Astrocyte of the hippocampus (primary cell): ENCODE measurements at regions not wholly inside any gene's neighbourhood (a gene's known extent, or its start where the extent isn't known, plus 50 kb on each side); places are given as distances from the start of the nearest gene placed in this dataset.
"Not testable (repeated sequence)": the region's sequence is repeated elsewhere in the genome, so short reads cannot be mapped to it uniquely, and the experiment has no call there.

Experiments
- DNase-seq: peaks from one replicate; pipeline ENCODE4 v3.0.0; 2011; ENCODE audit warnings: low read depth, low spot score

GRCh38 chr5:75002271-75002670 lies 50.1 kb downstream of the GCNT4 start:
- DNase-seq, result no peak

GRCh38 chr5:74995926-74996325 lies 56.4 kb downstream of the GCNT4 start:
- no peak for DNase-seq

- no peak for DNase-seq
Observed at GRCh38 chr5:74994826-74995225, 57.5 kb downstream of the GCNT4 start.

- no peak for DNase-seq
Observed at GRCh38 chr5:74993743-74994142, 58.6 kb downstream of the GCNT4 start.

- DNase-seq, result no peak
Observed at GRCh38 chr5:74992791-74993190, 59.6 kb downstream of the GCNT4 start.

- DNase-seq, result no peak
Observed at GRCh38 chr5:74991522-74991921, 60.8 kb downstream of the GCNT4 start.

GRCh38 chr5:74990194-74990593 lies 62.2 kb downstream of the GCNT4 start:
- no peak for DNase-seq

GRCh38 chr5:74988273-74988983 lies 63.9 kb downstream of the GCNT4 start:
- no peak for DNase-seq

GRCh38 chr5:74978345-74978744 lies 74.0 kb downstream of the GCNT4 start:
- no peak for DNase-seq

GRCh38 chr5:74977471-74977870 lies 74.9 kb downstream of the GCNT4 start:
- no peak for DNase-seq

- no peak for DNase-seq
Observed at GRCh38 chr5:74976651-74977050, 75.7 kb downstream of the GCNT4 start.

- no peak for DNase-seq
Observed at GRCh38 chr5:74975582-74975981, 76.8 kb downstream of the GCNT4 start.

- no peak for DNase-seq
Observed at GRCh38 chr5:74974451-74975091, 77.8 kb downstream of the GCNT4 start.

- no peak for DNase-seq
Observed at GRCh38 chr5:74973694-74974093, 78.7 kb downstream of the GCNT4 start.

GRCh38 chr5:74971947-74972460 lies 80.4 kb downstream of the GCNT4 start:
- no peak for DNase-seq

GRCh38 chr5:74970891-74971290 lies 81.5 kb downstream of the GCNT4 start:
- not testable (repeated sequence) for DNase-seq

GRCh38 chr5:74969726-74970125 lies 82.6 kb downstream of the GCNT4 start:
- no peak for DNase-seq

- DNase-seq, result peak; percentile 24
Observed at GRCh38 chr5:74966141-74967026, 86.0 kb downstream of the GCNT4 start.

- DNase-seq, result no peak
Observed at GRCh38 chr5:74963407-74963806, 89.0 kb downstream of the GCNT4 start.

- no peak for DNase-seq
Observed at GRCh38 chr5:74957906-74958305, 91.7 kb upstream of the FAM169A start.

GRCh38 chr5:74957029-74957784 lies 91.0 kb upstream of the FAM169A start:
- DNase-seq, result no peak
